ENCODE measurements at regions not wholly inside any gene's neighbourhood (a gene's known extent, or its start where the extent isn't known, plus 50 kb on each side); places are given as distances from the start of the nearest gene placed in this dataset.
A peak's percentile ranks its signal among the peaks of the same experiment; 100 is the strongest.

DNA sequence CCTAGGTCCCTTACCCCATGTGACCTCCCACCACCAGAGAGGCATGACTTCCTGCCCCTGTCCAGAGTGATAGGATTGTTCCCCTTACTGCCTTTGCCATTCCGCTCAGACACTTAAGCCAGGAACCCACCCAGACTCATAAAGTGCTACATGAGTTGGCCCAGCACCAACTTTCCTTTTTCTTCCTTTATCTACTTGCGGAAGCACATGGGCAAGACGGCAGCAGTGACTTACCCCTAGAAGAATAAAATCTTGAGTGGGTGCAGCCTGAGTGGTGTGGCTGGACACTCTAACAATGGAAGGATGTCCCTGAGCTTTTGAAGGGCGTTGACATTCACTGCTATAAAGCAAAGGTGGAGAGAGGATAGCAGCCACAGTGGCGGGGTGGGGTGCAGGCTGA, 100.1 kb downstream of the MAB21L3 start:
- no peaks in the 10 kb centered on the region for H3K4me1 Mint-ChIP-seq
- H3K36me3 Mint-ChIP-seq: peaks cover 3 to 9% of the 10 kb centered on the region in 2 donors
- no peak for ATAC-seq (ENCODE audit: low read depth in 2 of 2)
- H3K27me3 Mint-ChIP-seq: peaks cover 10 to 11% (median 11%) of the 10 kb centered on the region in 3 donors
- no peak for DNase-seq
- H3K27ac Mint-ChIP-seq: peak overlapping the region in 1 of 6 donors; percentile 58
- H3K4me3 Mint-ChIP-seq: no peak overlapping the region
- peaks cover 0 to 11% (median 2%) of the 10 kb centered on the region in 7 donors for H3K9me3 Mint-ChIP-seq

DNA sequence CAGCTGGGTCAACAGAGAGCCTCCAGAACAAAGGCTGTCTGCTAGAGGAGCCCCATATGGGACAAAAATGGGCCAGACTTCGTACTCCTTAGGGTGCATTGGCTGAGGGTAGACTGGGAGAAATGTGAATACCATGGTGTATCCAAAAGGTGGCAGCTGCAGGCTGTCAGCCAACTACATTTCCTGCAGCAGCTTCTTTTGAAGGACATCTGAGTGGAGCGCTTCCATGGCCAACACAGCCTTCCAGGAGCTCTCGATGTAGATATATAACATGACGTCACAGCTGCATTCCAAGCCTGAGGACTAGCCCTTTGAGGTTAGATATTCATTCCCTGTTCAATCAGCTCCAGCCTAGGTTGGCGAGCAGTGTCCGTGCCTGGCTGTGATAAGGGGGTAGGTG, 107.7 kb downstream of the MAB21L3 start:
- ATAC-seq (ENCODE audit: low read depth in 2 of 2) (no peak), DNase-seq (no peak)
- H3K27ac Mint-ChIP-seq: no peak overlapping the region
- no peaks in the 10 kb centered on the region for H3K4me1 Mint-ChIP-seq
- peaks cover 0 to 19% (median 9%) of the 10 kb centered on the region in 3 donors for H3K27me3 Mint-ChIP-seq
- H3K9me3 Mint-ChIP-seq: peaks cover 0 to 2% (median 0%) of the 10 kb centered on the region in 7 donors
- no peak overlapping the region for H3K4me3 Mint-ChIP-seq
- no peaks in the 10 kb centered on the region for H3K36me3 Mint-ChIP-seq

DNA sequence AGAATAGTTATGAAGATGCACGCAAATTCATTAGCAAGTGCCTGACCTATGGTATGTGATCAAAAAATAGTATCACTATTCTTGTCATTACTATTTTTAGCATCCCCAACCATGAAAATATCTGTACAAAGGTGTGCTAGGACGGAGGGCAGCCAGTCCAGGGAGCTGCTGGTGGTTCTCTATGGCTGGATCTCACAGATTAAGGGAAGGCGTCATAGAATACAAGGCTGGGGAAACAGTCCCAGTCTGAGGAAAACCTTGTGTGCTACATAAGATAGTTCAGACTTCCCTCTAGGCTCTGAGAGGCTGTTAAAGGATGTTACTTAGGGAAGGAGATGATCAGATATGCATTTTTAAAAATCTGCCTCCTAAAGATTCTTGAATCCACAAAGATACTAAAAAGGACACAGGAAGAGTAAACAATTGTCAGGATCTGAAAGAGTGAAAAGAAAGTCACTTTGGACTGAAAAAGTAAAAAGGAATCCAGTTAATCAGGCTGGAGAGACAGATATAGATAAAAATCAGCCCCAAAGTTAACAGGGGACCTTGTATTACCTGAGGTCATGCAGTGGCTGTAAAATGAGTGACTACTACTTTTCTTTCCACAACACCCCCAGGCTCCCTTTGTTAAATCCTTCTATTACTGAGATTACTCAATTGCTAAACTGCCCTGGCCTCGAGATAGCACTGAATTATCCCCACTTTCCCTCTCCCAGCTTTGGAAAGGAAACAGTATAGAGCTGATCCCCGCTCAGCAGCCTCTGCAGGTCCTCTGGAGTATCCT, 108.6 kb downstream of the MAB21L3 start:
- H3K4me3 Mint-ChIP-seq: no peak overlapping the region
- DNase-seq (no peak), ATAC-seq (ENCODE audit: low read depth in 2 of 2) (no peak)
- H3K36me3 Mint-ChIP-seq: no peaks in the 10 kb centered on the region
- H3K4me1 Mint-ChIP-seq: peaks cover 0 to under 1% (median 0%) of the 10 kb centered on the region in 3 donors
- H3K27ac Mint-ChIP-seq: no peak overlapping the region
- peaks cover 0 to under 1% (median 0%) of the 10 kb centered on the region in 7 donors for H3K9me3 Mint-ChIP-seq
- H3K27me3 Mint-ChIP-seq: peaks cover 0 to 19% (median 9%) of the 10 kb centered on the region in 3 donors

DNA sequence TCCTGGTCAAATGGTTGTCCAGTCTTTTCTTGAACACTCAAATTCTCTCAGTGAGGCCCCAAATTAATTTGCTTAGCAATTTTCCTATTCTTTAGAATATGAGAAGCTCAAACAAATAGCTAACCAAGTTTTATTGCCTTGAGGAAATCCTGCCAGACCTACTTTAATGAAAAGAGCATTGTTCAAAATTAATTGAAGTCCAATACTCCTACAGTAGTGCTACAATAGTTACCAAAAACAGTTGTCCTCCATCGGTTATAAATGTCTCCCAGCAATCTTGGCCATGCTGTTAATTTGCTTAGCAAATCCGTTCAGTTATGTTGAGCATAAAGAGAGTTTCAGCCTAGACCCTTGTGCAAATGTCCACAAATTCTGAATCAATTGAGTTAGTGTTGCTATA, 112.9 kb downstream of the MAB21L3 start:
- no peak overlapping the region for H3K27ac Mint-ChIP-seq
- DNase-seq: no peak
- H3K4me3 Mint-ChIP-seq: no peak overlapping the region
- peaks cover 0 to 10% (median 0%) of the 10 kb centered on the region in 3 donors for H3K27me3 Mint-ChIP-seq
- ATAC-seq (ENCODE audit: low read depth in 2 of 2): no peak
- H3K36me3 Mint-ChIP-seq: no peaks in the 10 kb centered on the region
- H3K9me3 Mint-ChIP-seq: no peaks in the 10 kb centered on the region
- peaks cover 0 to 7% (median 0%) of the 10 kb centered on the region in 3 donors for H3K4me1 Mint-ChIP-seq

DNA sequence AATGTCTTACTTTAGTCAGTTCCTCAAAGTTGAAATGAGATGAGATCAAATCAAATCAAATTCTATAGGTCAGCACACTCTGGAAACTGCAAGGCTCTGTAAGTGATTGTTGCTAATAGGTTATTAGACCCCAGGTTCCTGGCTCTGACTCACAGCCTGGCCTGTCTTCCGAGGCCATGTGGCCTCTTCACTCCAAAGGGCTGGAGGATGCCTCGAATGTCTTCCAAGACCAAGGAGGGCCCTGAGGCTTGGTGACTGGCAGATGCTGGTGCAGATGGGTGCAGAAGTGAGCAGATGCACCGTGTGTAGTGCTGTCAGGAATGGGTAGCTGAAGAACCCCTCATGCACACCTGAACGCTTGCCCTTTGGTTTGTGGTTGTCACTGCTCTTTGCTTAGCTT, 113.4 kb downstream of the MAB21L3 start:
- H3K9me3 Mint-ChIP-seq: no peaks in the 10 kb centered on the region
- no peak overlapping the region for H3K4me3 Mint-ChIP-seq
- no peak overlapping the region for H3K27ac Mint-ChIP-seq
- peaks cover 0 to 10% (median 0%) of the 10 kb centered on the region in 3 donors for H3K27me3 Mint-ChIP-seq
- H3K36me3 Mint-ChIP-seq: no peaks in the 10 kb centered on the region
- DNase-seq: no peak
- peaks cover 0 to 7% (median 0%) of the 10 kb centered on the region in 3 donors for H3K4me1 Mint-ChIP-seq
- no peak for ATAC-seq (ENCODE audit: low read depth in 2 of 2)

DNA sequence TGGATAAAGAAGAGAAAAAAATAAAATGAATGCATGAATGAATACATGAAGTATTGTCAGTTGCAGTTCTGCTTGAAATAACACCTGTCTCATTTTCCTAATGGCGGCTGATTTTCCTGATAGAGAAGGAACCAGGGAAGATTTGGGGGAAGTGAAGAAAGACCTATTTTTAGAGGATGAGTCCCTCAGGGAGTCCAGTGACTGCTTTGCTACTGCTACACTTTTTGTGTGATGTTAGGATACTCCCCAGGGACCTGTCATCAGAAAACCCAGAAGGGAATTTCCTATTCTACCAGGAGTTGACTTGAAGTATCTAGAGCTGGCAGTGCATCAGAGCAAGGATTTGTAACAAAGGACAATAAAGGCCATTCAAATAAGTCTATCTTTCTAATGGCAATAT, 114.8 kb downstream of the MAB21L3 start:
- Mint-ChIP-seq H3K9me3 (no peaks in the 10 kb centered on the region), H3K27me3 (peaks cover 0 to 10% (median 9%) of the 10 kb centered on the region in 3 donors), H3K4me1 (peaks cover 0 to 7% (median 3%) of the 10 kb centered on the region in 3 donors), H3K4me3 (no peak overlapping the region), H3K27ac (no peak overlapping the region), H3K36me3 (no peaks in the 10 kb centered on the region)
- DNase-seq (no peak), ATAC-seq (ENCODE audit: low read depth in 2 of 2) (peak in 1 of 2 donors; percentile 25)

DNA sequence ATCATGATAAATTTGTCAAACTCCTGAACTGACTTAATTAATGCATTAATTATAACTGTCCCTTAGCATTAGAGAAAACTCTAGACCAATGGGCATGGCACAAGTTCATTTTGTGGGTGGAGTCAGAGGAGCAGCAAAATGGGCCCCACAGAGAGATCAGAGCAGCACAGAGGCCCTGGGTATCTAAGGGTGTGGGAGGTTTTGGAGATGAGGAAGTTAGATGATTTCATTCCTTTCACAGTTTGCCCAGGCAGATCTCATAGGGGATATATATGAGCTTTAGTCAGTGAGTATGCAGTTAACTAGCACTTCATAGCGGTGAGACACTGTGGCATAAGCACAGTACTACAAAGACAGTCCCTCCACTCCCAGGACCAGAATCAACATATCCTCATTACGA, 117.3 kb downstream of the MAB21L3 start:
- Mint-ChIP-seq H3K27ac (no peak overlapping the region), H3K4me1 (peaks cover 0 to 8% (median 7%) of the 10 kb centered on the region in 3 donors), H3K9me3 (no peaks in the 10 kb centered on the region), H3K4me3 (no peak overlapping the region), H3K36me3 (no peaks in the 10 kb centered on the region), H3K27me3 (peaks cover 0 to 10% (median 9%) of the 10 kb centered on the region in 3 donors)
- ATAC-seq (ENCODE audit: low read depth in 2 of 2): no peak
- DNase-seq: no peak

DNA sequence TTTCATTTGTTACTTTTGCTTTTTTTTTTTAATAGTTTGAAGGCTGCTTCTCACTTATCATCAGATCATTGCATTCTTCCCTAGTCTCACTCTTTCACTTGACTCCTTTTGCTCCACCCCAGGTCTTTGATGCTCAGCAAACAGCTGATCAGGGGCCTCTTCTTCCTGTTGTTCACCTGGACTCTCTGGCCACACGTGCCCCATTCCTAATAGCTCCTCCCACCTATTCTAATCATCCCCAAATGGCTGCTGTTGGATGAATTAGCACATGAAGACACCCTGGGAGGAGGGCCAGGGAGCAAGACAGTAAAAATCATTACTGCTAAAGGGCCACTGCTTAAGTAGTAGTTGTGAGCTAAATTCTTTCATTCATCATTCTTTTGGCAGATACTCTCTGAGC, 119.5 kb downstream of the MAB21L3 start:
- H3K27me3 Mint-ChIP-seq: peaks cover 4 to 10% (median 9%) of the 10 kb centered on the region in 3 donors
- peak overlapping the region in 1 of 6 donors; percentile 36 for H3K27ac Mint-ChIP-seq
- H3K4me1 Mint-ChIP-seq: peaks cover 0 to 8% (median 5%) of the 10 kb centered on the region in 3 donors
- H3K9me3 Mint-ChIP-seq: no peaks in the 10 kb centered on the region
- ATAC-seq (ENCODE audit: low read depth in 2 of 2) (no peak), DNase-seq (no peak)
- H3K4me3 Mint-ChIP-seq: no peak overlapping the region
- no peaks in the 10 kb centered on the region for H3K36me3 Mint-ChIP-seq

DNA sequence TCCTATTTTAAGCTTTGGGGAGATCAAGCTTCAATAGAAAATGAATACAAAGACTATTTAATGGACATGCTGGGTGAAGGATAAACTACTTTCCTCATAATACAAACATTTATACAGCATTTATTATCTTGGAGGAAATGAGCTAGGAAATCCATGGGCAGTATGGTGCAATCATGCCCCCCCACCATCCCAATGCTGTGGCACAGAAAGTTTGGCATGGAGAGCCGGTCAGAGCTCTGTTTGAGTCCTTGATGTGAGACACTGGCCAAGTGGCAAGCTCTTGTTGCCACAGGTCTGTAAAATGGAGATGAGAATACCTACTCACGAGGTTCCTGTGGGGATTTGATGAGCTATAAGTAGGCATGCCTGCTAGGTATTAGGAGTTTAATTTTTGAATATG, 120.6 kb downstream of the MAB21L3 start:
- Mint-ChIP-seq H3K36me3 (no peaks in the 10 kb centered on the region), H3K4me3 (no peak overlapping the region), H3K27me3 (peaks cover 4 to 13% (median 10%) of the 10 kb centered on the region in 3 donors), H3K27ac (no peak overlapping the region), H3K4me1 (peaks cover 0 to 8% (median 0%) of the 10 kb centered on the region in 3 donors), H3K9me3 (no peaks in the 10 kb centered on the region)
- DNase-seq (no peak), ATAC-seq (ENCODE audit: low read depth in 2 of 2) (no peak)

DNA sequence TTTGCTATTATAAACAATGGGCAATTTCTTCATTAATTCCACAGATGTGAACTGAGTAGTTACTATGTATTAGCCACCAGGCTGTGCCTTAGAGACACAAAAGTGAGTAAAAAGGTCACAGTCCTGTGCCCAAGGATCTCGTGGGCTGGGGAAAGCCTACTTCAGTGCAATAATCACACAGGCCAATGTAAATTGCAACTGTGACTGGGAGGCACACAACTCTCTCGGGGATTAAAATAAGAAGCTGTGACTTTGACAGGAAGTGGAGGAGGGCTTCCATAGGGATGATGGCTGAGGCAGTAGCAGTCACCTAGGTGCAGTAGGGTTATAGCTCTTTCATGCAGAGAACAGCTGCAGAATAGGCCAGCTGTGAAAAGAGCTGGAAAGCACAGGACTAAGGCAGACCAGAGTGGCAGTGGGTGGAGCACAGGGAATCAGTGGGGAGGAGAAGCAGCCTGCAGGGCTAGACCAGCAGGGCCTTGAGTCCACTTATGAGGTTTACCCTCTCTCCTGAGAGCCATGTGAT, 121.9 kb downstream of the MAB21L3 start:
- ATAC-seq (ENCODE audit: low read depth in 2 of 2) (no peak), DNase-seq (no peak)
- H3K4me1 Mint-ChIP-seq: peaks cover 0 to 8% (median 0%) of the 10 kb centered on the region in 3 donors
- no peaks in the 10 kb centered on the region for H3K9me3 Mint-ChIP-seq
- H3K27me3 Mint-ChIP-seq: peaks cover 7 to 26% (median 12%) of the 10 kb centered on the region in 3 donors
- no peak overlapping the region for H3K4me3 Mint-ChIP-seq
- H3K27ac Mint-ChIP-seq: no peak overlapping the region
- no peaks in the 10 kb centered on the region for H3K36me3 Mint-ChIP-seq

DNA sequence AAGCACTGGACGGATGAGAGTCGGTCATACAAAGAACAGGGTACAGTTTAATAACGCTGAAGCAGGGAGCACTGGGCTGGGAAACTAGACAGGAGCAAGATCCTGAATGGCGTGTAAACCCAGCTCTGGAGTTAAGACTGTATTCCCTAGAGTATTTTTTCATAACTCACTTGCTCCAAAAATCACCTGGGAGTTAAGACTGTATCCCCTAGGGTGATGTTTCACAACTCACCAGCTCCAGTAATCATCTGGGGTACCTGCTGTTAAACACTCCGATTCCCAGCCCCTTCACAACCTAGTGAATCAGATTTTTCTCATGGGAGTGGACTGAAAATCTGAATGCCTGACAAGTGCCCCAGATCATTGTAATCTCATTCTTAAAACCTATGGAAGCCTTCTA, 123.2 kb downstream of the MAB21L3 start:
- ATAC-seq (ENCODE audit: low read depth in 2 of 2) (no peak), DNase-seq (no peak)
- peaks cover 0 to 8% (median 0%) of the 10 kb centered on the region in 3 donors for H3K4me1 Mint-ChIP-seq
- peaks cover 0 to 30% (median 12%) of the 10 kb centered on the region in 3 donors for H3K27me3 Mint-ChIP-seq
- no peaks in the 10 kb centered on the region for H3K36me3 Mint-ChIP-seq
- H3K27ac Mint-ChIP-seq: peak overlapping the region in 2 of 6 donors; percentile 59 to 85
- H3K4me3 Mint-ChIP-seq: no peak overlapping the region
- H3K9me3 Mint-ChIP-seq: peaks cover 0 to 3% (median 0%) of the 10 kb centered on the region in 7 donors

DNA sequence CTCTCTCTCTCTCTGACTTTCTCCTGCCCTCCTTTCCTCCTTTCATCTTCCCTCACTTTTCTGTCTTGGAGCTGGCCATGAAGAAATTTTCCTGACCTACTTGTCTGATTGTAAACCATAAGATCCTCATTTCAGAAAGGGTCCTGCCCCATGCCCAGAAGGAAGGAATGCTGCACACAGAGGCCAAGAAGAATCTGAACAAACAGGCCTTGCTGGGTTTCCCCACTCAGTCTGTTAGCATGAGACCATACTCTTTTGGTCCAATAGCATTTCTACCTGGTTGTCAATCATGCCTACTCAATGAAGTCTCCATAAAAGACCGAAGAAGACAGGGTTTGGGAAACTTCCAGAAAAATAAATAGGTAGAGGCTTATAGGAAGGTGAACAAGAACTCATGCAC, 128.7 kb downstream of the MAB21L3 start:
- no peak overlapping the region for H3K4me3 Mint-ChIP-seq
- peaks cover 0 to 3% (median 0%) of the 10 kb centered on the region in 7 donors for H3K9me3 Mint-ChIP-seq
- no peak for ATAC-seq (ENCODE audit: low read depth in 2 of 2)
- no peaks in the 10 kb centered on the region for H3K4me1 Mint-ChIP-seq
- H3K27me3 Mint-ChIP-seq: peaks cover 0 to 33% (median 19%) of the 10 kb centered on the region in 3 donors
- no peak overlapping the region for H3K27ac Mint-ChIP-seq
- no peaks in the 10 kb centered on the region for H3K36me3 Mint-ChIP-seq
- DNase-seq: no peak

DNA sequence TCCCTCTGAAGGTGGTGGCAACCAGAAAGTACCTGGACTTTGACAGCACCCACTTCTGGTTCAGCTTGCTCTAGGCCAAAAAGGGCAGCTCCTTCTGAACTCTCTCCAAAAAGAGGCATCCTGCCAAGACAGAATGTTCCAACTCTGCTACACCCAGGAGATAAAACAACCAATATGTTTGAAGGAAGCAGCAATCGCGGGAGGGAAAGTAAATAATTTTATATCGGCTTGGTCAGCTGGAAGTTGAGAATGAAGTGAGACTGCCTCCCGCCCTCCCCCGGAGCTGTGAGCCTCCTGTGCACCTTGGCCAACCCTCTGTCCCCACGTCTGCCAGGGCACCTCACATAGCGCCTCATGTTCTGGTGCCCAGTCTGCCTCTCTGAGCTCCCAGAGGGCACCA, 130.3 kb upstream of the ATP1A1 start:
- Mint-ChIP-seq H3K9me3 (peaks cover 0 to 3% (median 0%) of the 10 kb centered on the region in 7 donors), H3K4me3 (no peak overlapping the region), H3K36me3 (no peaks in the 10 kb centered on the region), H3K4me1 (no peaks in the 10 kb centered on the region), H3K27ac (no peak overlapping the region), H3K27me3 (peaks cover 6 to 23% (median 7%) of the 10 kb centered on the region in 3 donors)
- ATAC-seq (ENCODE audit: low read depth in 2 of 2) (no peak), DNase-seq (no peak)

All from naive B cell (primary cell).